ENCODE measurements at regions not wholly inside any gene's neighbourhood (a gene's known extent, or its start where the extent isn't known, plus 50 kb on each side); places are given as distances from the start of the nearest gene placed in this dataset.

GRCh38 chr18:64713284-64713683, 564.4 kb upstream of the LINC00305 start:
- TF ChIP-seq POLR2A (IDR thresholded peaks at IDR 0.05) = no peak
- TF ChIP-seq CTCF (IDR thresholded peaks at IDR 0.05) = no peak
